Astrocyte (in vitro differentiated cells and primary cell): ENCODE measurements at regions not wholly inside any gene's neighbourhood (a gene's known extent, or its start where the extent isn't known, plus 50 kb on each side); places are given as distances from the start of the nearest gene placed in this dataset.

Experiments used
- DNase-seq: peaks from one replicate; pipeline ENCODE4 v3.0.0-alpha.2; 2010; ENCODE audit warnings: low read depth
- FAIRE-seq: peaks from 2 replicates; lab custom pipeline; 2011; peaks lifted over from hg19 to GRCh38; lab: Jason Lieb, UNC
- H2AFZ ChIP-seq: 2 replicates; pipeline ENCODE4 v1.6.0; 2012; ENCODE audit warnings: low read depth, low read length, inconsistent platforms
- H3K27ac ChIP-seq: 2 replicates; pipeline ENCODE4 v1.5.1; 2011; ENCODE audit warnings: low read depth, low read length, inconsistent platforms
- H3K27me3 ChIP-seq: 2 replicates; pipeline ENCODE4 v1.6.0; 2011; ENCODE audit warnings: low read length, inconsistent platforms; ENCODE audit not compliant: insufficient read depth
- H3K36me3 ChIP-seq: 2 replicates; pipeline ENCODE4 v1.5.1; 2011; ENCODE audit warnings: low read length, inconsistent platforms; ENCODE audit not compliant: insufficient read depth
- H3K4me1 ChIP-seq: 2 replicates; pipeline ENCODE4 v1.5.1; 2011; ENCODE audit warnings: low read length, inconsistent platforms; ENCODE audit not compliant: insufficient read depth
- H3K4me2 ChIP-seq: 2 replicates; pipeline ENCODE4 v1.6.0; 2012; ENCODE audit warnings: low read length, inconsistent platforms
- H3K4me3 ChIP-seq: 2 replicates; pipeline ENCODE4 v1.5.1; 2011; ENCODE audit warnings: low read depth, mild to moderate bottlenecking, low read length, inconsistent platforms; ENCODE audit not compliant: insufficient read depth
- H3K79me2 ChIP-seq: 2 replicates; pipeline ENCODE4 v1.6.0; 2012; ENCODE audit warnings: mild to moderate bottlenecking, low read length, inconsistent platforms; ENCODE audit not compliant: insufficient read depth
- H3K9ac ChIP-seq: 2 replicates; pipeline ENCODE4 v1.6.0; 2012; ENCODE audit warnings: mild to moderate bottlenecking, low read length, inconsistent platforms
- H3K9me3 ChIP-seq: 2 replicates; pipeline ENCODE4 v1.5.1; 2012; ENCODE audit warnings: low read depth, mild to moderate bottlenecking, low read length, inconsistent platforms; ENCODE audit not compliant: insufficient read depth
- H4K20me1 ChIP-seq: 2 replicates; pipeline ENCODE4 v1.6.0; 2012; ENCODE audit warnings: low read length, inconsistent platforms; ENCODE audit not compliant: insufficient read depth
- H3K27ac Mint-ChIP-seq: one replicate; pipeline ENCODE4 v1.8.0; 2021; ENCODE audit warnings: mild to moderate bottlenecking, mixed read lengths; ENCODE audit not compliant: unreplicated experiment
- H3K27me3 Mint-ChIP-seq: one replicate; pipeline ENCODE4 v1.8.0; 2021; ENCODE audit warnings: low read depth, mixed read lengths; ENCODE audit not compliant: unreplicated experiment
- H3K36me3 Mint-ChIP-seq: one replicate; pipeline ENCODE4 v1.8.0; 2021; ENCODE audit warnings: low read depth, mixed read lengths; ENCODE audit not compliant: unreplicated experiment
- H3K4me1 Mint-ChIP-seq: one replicate; pipeline ENCODE4 v1.8.0; 2021; ENCODE audit warnings: low read depth, mixed read lengths; ENCODE audit not compliant: unreplicated experiment
- H3K4me3 Mint-ChIP-seq: one replicate; pipeline ENCODE4 v1.8.0; 2021; ENCODE audit warnings: mild to moderate bottlenecking, moderate library complexity, mixed read lengths; ENCODE audit not compliant: unreplicated experiment
- H3K9me3 Mint-ChIP-seq: one replicate; pipeline ENCODE4 v1.8.0; 2021; ENCODE audit warnings: mild to moderate bottlenecking, mixed read lengths; ENCODE audit not compliant: unreplicated experiment
- EZH2 ChIP-seq: IDR thresholded peaks from 2 replicates; pipeline ENCODE4 v1.6.1; 2012; ENCODE audit warnings: mild to moderate bottlenecking, low read length, inconsistent platforms; ENCODE audit not compliant: insufficient read depth
- TF ChIP-seq, protein P1 (sequence below): IDR thresholded peaks from 2 replicates; pipeline ENCODE4 v1.5.1; 2011; ENCODE audit warnings: low read depth, mild to moderate bottlenecking, inconsistent platforms, low read length, moderate library complexity; ENCODE audit not compliant: insufficient read depth

GRCh38 chr15:88399021-88399685, 68.0 kb downstream of the MRPL46 start:
- Histone ChIP-seq H3K79me2 (no peaks in the 10 kb centered on the region), H3K4me3 (no peak overlapping the region), H3K4me1 (peaks cover 7% of the 10 kb centered on the region), H3K36me3 (no peaks in the 10 kb centered on the region), H3K9ac (no peak overlapping the region), H3K27ac (no peak overlapping the region), H3K9me3 (no peaks in the 10 kb centered on the region), H4K20me1 (no peaks in the 10 kb centered on the region), H3K4me2 (no peak overlapping the region), H2AFZ (no peak overlapping the region), H3K27me3 (no peaks in the 10 kb centered on the region)
- Mint-ChIP-seq H3K4me3 (no peak overlapping the region), H3K27me3 (peaks cover 3% of the 10 kb centered on the region), H3K4me1 (peaks cover 11% of the 10 kb centered on the region), H3K9me3 (peaks cover 2% of the 10 kb centered on the region), H3K27ac (no peak overlapping the region), H3K36me3 (no peaks in the 10 kb centered on the region)
- DNase-seq (no peak), FAIRE-seq (no peak)
- TF ChIP-seq EZH2: no peak
- TF ChIP-seq, protein P1, sequence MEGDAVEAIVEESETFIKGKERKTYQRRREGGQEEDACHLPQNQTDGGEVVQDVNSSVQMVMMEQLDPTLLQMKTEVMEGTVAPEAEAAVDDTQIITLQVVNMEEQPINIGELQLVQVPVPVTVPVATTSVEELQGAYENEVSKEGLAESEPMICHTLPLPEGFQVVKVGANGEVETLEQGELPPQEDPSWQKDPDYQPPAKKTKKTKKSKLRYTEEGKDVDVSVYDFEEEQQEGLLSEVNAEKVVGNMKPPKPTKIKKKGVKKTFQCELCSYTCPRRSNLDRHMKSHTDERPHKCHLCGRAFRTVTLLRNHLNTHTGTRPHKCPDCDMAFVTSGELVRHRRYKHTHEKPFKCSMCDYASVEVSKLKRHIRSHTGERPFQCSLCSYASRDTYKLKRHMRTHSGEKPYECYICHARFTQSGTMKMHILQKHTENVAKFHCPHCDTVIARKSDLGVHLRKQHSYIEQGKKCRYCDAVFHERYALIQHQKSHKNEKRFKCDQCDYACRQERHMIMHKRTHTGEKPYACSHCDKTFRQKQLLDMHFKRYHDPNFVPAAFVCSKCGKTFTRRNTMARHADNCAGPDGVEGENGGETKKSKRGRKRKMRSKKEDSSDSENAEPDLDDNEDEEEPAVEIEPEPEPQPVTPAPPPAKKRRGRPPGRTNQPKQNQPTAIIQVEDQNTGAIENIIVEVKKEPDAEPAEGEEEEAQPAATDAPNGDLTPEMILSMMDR: no peak

DNA sequence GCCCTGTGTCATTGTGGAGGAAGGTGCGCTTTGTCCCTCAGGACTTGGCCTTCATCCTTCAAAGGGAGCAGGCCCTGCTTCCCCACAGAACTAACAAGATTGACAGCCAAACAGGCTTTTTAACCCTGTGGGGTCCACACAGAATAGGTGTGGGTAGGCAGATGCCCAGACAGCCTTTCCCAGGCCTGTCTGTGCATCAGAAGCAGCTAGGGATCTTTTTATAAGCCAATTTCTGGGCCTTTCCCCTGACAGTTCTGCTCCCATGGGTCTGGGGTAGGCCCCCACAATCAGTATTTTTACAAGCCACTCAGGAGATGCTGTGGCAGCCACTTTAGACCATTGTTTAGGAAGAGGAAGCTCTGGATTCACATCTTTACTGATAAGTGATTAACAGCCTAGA, 69.2 kb downstream of the MRPL46 start:
- H3K27ac Mint-ChIP-seq: no peak overlapping the region
- Histone ChIP-seq H2AFZ (no peak overlapping the region), H3K36me3 (no peaks in the 10 kb centered on the region), H3K9me3 (no peaks in the 10 kb centered on the region), H3K4me3 (no peak overlapping the region), H3K27me3 (no peaks in the 10 kb centered on the region), H3K4me2 (no peak overlapping the region), H3K9ac (no peak overlapping the region), H4K20me1 (no peaks in the 10 kb centered on the region), H3K27ac (no peak overlapping the region), H3K79me2 (no peaks in the 10 kb centered on the region), H3K4me1 (peaks cover 10% of the 10 kb centered on the region)
- H3K27me3 Mint-ChIP-seq: no peaks in the 10 kb centered on the region
- H3K4me1 Mint-ChIP-seq: peaks cover 11% of the 10 kb centered on the region
- no peaks in the 10 kb centered on the region for H3K36me3 Mint-ChIP-seq
- TF ChIP-seq, protein P1: no peak
- no peak for TF ChIP-seq EZH2
- peaks cover 2% of the 10 kb centered on the region for H3K9me3 Mint-ChIP-seq
- H3K4me3 Mint-ChIP-seq: no peak overlapping the region
- no peak for DNase-seq
- no peak for FAIRE-seq

GRCh38 chr15:88397506-88397905, 69.7 kb downstream of the MRPL46 start:
- H3K36me3 Mint-ChIP-seq: no peaks in the 10 kb centered on the region
- TF ChIP-seq, protein P1: no peak
- no peak for TF ChIP-seq EZH2
- Histone ChIP-seq H3K27me3 (no peaks in the 10 kb centered on the region), H3K27ac (no peak overlapping the region), H3K9ac (no peak overlapping the region), H3K4me3 (no peak overlapping the region), H3K9me3 (no peaks in the 10 kb centered on the region), H3K4me1 (peaks cover 10% of the 10 kb centered on the region), H3K36me3 (no peaks in the 10 kb centered on the region), H3K4me2 (no peak overlapping the region), H2AFZ (no peak overlapping the region), H4K20me1 (no peaks in the 10 kb centered on the region), H3K79me2 (no peaks in the 10 kb centered on the region)
- peaks cover 3% of the 10 kb centered on the region for H3K27me3 Mint-ChIP-seq
- no peak overlapping the region for H3K4me3 Mint-ChIP-seq
- H3K4me1 Mint-ChIP-seq: peaks cover 11% of the 10 kb centered on the region
- H3K27ac Mint-ChIP-seq: no peak overlapping the region
- no peak for FAIRE-seq
- H3K9me3 Mint-ChIP-seq: peaks cover 2% of the 10 kb centered on the region
- DNase-seq: no peak
